HPDE6-E6E7 (cell line): ENCODE measurements at regions not wholly inside any gene's neighbourhood (a gene's known extent, or its start where the extent isn't known, plus 50 kb on each side); places are given as distances from the start of the nearest gene placed in this dataset.
"Not testable (repeated sequence)": the region's sequence is repeated elsewhere in the genome, so short reads cannot be mapped to it uniquely, and the experiment has no call there.

ENCODE experiments used
- DNase-seq: peaks from one replicate; pipeline ENCODE4 v3.0.0; 2011; ENCODE audit warnings: missing footprints; ENCODE audit errors: extremely low spot score

- DNase-seq = no peak
Observed at GRCh38 chr5:42074353-42074752, 149.3 kb downstream of the FBXO4 start.

- DNase-seq = no peak
Observed at GRCh38 chr5:42089705-42090104, 164.6 kb downstream of the FBXO4 start.

- DNase-seq = no peak
Observed at GRCh38 chr5:42090162-42090561, 165.1 kb downstream of the FBXO4 start.

GRCh38 chr5:42099846-42100245, 174.8 kb downstream of the FBXO4 start:
- DNase-seq = not testable (repeated sequence)

- DNase-seq = no peak
Observed at GRCh38 chr5:42108468-42108867, 183.4 kb downstream of the FBXO4 start.

GRCh38 chr5:42109006-42109572, 184.0 kb downstream of the FBXO4 start:
- no peak for DNase-seq

GRCh38 chr5:42115721-42116120, 190.6 kb downstream of the FBXO4 start:
- DNase-seq = not testable (repeated sequence)

GRCh38 chr5:42120070-42120469, 195.0 kb downstream of the FBXO4 start:
- no peak for DNase-seq

- DNase-seq = no peak
Observed at GRCh38 chr5:42121401-42121800, 196.3 kb downstream of the FBXO4 start.

GRCh38 chr5:42131081-42131480, 206.0 kb downstream of the FBXO4 start:
- no peak for DNase-seq

GRCh38 chr5:42143361-42143760, 218.3 kb downstream of the FBXO4 start:
- DNase-seq = no peak

- no peak for DNase-seq
Observed at GRCh38 chr5:42148813-42149212, 223.7 kb downstream of the FBXO4 start.

- no peak for DNase-seq
Observed at GRCh38 chr5:42157215-42157614, 232.1 kb downstream of the FBXO4 start.

GRCh38 chr5:42163083-42163482, 238.0 kb downstream of the FBXO4 start:
- no peak for DNase-seq

- DNase-seq = no peak
Observed at GRCh38 chr5:42168091-42168670, 243.1 kb downstream of the FBXO4 start.

GRCh38 chr5:42176118-42176517, 247.1 kb upstream of the GHR start:
- not testable (repeated sequence) for DNase-seq

- DNase-seq = not testable (repeated sequence)
Observed at GRCh38 chr5:42179843-42180242, 243.4 kb upstream of the GHR start.

- DNase-seq = no peak
Observed at GRCh38 chr5:42216904-42217303, 206.3 kb upstream of the GHR start.

- no peak for DNase-seq
Observed at GRCh38 chr5:42217791-42218190, 205.4 kb upstream of the GHR start.

- DNase-seq = no peak
Observed at GRCh38 chr5:42225009-42225408, 198.2 kb upstream of the GHR start.

GRCh38 chr5:42228279-42228678, 195.0 kb upstream of the GHR start:
- no peak for DNase-seq

GRCh38 chr5:42230839-42231238, 192.4 kb upstream of the GHR start:
- DNase-seq = no peak

GRCh38 chr5:42235241-42235640, 188.0 kb upstream of the GHR start:
- DNase-seq = no peak

GRCh38 chr5:42235837-42236236, 187.4 kb upstream of the GHR start:
- DNase-seq = no peak
